Naive thymus-derived CD8-positive, alpha-beta T cell (primary cell): ENCODE measurements at regions not wholly inside any gene's neighbourhood (a gene's known extent, or its start where the extent isn't known, plus 50 kb on each side); places are given as distances from the start of the nearest gene placed in this dataset.
"Not testable (repeated sequence)": the region's sequence is repeated elsewhere in the genome, so short reads cannot be mapped to it uniquely, and the experiment has no call there.

Experiments
- ATAC-seq, 2 donors: fragments of 150-1000 bp; cut with Tn5 transposase in 1 of 2; sonication (Bioruptor Pico), chemical (Tn5 transposase) in 1 of 2; 1 replicate in 1 of 2; 2 replicates in 1 of 2; pipeline ENCODE4 v1.10.0; 2021; ENCODE audit warnings: mild to moderate bottlenecking in 2 of 2, moderate library complexity in 2 of 2
- POLR2A ChIA-PET: fragments of 350-600 bp; sonication (Branson Sonifier 250); formaldehyde crosslinking; loops from one replicate; lab custom pipeline; 2021; ENCODE audit warnings: antibody characterized with exemption; lab: Charles Lee
- DNase-seq, 10 donors: peaks; one replicate each; pipeline versions ENCODE4 v3.0.0 to v3.0.0-alpha.2; 2020 to 2022
- H3K27ac Mint-ChIP-seq, 10 donors: one replicate each; pipeline ENCODE4 v1.8.0; 2020 to 2022; ENCODE audit warnings: mild to moderate bottlenecking in 10 of 10, mixed read lengths in 10 of 10, moderate library complexity in 4 of 10, inconsistent platforms in 1 of 10
- H3K27me3 Mint-ChIP-seq, 5 donors: one replicate each; pipeline ENCODE4 v1.8.0; 2021 to 2022; ENCODE audit warnings: mixed read lengths in 5 of 5
- H3K36me3 Mint-ChIP-seq, 3 donors: one replicate each; pipeline ENCODE4 v1.8.0; 2020 to 2022; ENCODE audit warnings: mixed read lengths in 3 of 3, mild to moderate bottlenecking in 2 of 3, inconsistent platforms in 1 of 3
- H3K4me1 Mint-ChIP-seq, 4 donors: one replicate each; pipeline ENCODE4 v1.8.0; 2021 to 2022; ENCODE audit warnings: mixed read lengths in 4 of 4
- H3K4me3 Mint-ChIP-seq, 10 donors: one replicate each; pipeline ENCODE4 v1.8.0; 2020 to 2022; ENCODE audit warnings: mild to moderate bottlenecking in 10 of 10, mixed read lengths in 10 of 10, moderate library complexity in 6 of 10, inconsistent platforms in 1 of 10
- H3K9me3 Mint-ChIP-seq, 9 donors: one replicate each; pipeline ENCODE4 v1.8.0; 2020 to 2022; ENCODE audit warnings: mixed read lengths in 9 of 9, mild to moderate bottlenecking in 3 of 9, inconsistent platforms in 1 of 9, moderate library complexity in 1 of 9

DNA sequence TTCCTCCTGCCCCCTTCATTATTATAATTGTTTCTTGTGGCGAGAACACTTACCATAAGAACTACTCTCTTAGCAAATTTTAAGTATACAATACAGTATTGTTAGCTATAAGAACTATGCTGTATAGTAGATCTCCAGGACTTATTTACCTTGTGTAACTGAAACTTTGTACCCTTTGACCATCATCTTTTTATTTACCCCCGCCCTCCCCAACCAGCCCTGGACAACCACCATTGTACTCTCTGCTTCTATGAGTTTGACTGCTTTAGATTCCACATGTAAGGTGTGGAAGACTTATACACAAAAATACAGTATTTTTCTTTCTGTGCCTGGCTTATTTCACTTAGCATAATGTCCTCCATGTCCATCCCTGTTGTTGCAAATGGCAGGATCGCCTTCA lies 161.1 kb downstream of the PHF8 start:
- Mint-ChIP-seq H3K27ac (no peak overlapping the region), H3K4me3 (no peak overlapping the region), H3K36me3 (no peaks in the 10 kb centered on the region), H3K27me3 (peaks cover 0 to 9% (median 4%) of the 10 kb centered on the region in 5 donors), H3K4me1 (no peaks in the 10 kb centered on the region), H3K9me3 (peaks cover 0 to 5% (median 0%) of the 10 kb centered on the region in 9 donors)
- POLR2A ChIA-PET: no interaction called here
- DNase-seq (no peak), ATAC-seq (no peak)

DNA sequence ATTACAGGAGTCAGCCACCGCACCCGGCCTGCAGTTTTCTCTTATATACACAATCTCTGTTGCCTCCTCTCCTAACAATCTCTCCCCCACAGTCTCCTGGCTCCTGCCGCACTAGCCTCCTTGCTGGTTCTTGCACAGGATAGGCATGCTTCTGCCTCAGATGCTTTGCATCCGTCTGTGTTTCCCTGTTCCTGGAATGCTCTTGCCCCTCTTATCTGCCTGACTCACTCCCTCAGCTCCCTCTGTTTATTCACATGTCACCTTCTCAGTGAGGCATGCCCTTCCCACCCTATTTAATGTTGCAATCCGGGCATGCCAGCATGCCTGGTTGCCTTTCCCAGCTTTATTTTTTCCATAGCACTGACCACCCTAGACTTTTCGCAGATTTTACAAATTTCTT lies 161.9 kb downstream of the PHF8 start:
- no peaks in the 10 kb centered on the region for H3K4me1 Mint-ChIP-seq
- DNase-seq (no peak), ATAC-seq (no peak)
- peaks cover 0 to 9% (median 4%) of the 10 kb centered on the region in 5 donors for H3K27me3 Mint-ChIP-seq
- peaks cover 0 to under 1% (median 0%) of the 10 kb centered on the region in 3 donors for H3K36me3 Mint-ChIP-seq
- no peak overlapping the region for H3K27ac Mint-ChIP-seq
- no peak overlapping the region for H3K4me3 Mint-ChIP-seq
- peaks cover 0 to 10% (median 0%) of the 10 kb centered on the region in 9 donors for H3K9me3 Mint-ChIP-seq
- POLR2A ChIA-PET: no interaction called here

GRCh38 chrX:53880786-53881185 lies 163.5 kb downstream of the PHF8 start:
- ATAC-seq, H3K4me1 Mint-ChIP-seq, H3K27ac Mint-ChIP-seq, H3K27me3 Mint-ChIP-seq, H3K4me3 Mint-ChIP-seq, H3K36me3 Mint-ChIP-seq, POLR2A ChIA-PET, DNase-seq: not testable (repeated sequence)
- peaks cover 0 to 10% (median 2%) of the 10 kb centered on the region in 9 donors for H3K9me3 Mint-ChIP-seq

DNA sequence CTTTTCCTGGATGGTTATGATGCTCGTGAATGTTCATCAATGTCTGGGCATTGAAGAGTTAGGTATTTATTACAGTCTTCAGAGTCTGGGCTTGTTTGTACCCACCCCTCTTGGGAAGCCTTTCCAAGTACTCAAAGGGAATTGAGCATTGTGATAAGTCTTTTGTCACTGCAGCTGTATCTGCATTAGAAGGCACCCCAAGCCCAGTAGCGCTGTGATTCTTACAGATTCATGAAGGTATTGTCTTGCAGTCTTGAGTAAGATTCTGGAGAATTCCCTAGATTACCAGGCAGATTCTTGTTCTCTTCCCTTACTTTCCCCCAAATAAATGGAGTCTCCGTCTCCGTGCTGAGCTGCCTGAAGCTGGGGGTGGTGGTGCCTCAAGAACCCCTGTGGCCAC lies 173.4 kb upstream of the HUWE1 start:
- H3K27me3 Mint-ChIP-seq: peaks cover 0 to 27% (median 4%) of the 10 kb centered on the region in 5 donors
- H3K9me3 Mint-ChIP-seq: peaks cover 0 to 9% (median 0%) of the 10 kb centered on the region in 9 donors
- ATAC-seq (no peak), DNase-seq (no peak)
- H3K36me3 Mint-ChIP-seq: peaks cover 0 to under 1% (median 0%) of the 10 kb centered on the region in 3 donors
- POLR2A ChIA-PET: no interaction called here
- no peaks in the 10 kb centered on the region for H3K4me1 Mint-ChIP-seq
- H3K4me3 Mint-ChIP-seq: no peak overlapping the region
- H3K27ac Mint-ChIP-seq: no peak overlapping the region

DNA sequence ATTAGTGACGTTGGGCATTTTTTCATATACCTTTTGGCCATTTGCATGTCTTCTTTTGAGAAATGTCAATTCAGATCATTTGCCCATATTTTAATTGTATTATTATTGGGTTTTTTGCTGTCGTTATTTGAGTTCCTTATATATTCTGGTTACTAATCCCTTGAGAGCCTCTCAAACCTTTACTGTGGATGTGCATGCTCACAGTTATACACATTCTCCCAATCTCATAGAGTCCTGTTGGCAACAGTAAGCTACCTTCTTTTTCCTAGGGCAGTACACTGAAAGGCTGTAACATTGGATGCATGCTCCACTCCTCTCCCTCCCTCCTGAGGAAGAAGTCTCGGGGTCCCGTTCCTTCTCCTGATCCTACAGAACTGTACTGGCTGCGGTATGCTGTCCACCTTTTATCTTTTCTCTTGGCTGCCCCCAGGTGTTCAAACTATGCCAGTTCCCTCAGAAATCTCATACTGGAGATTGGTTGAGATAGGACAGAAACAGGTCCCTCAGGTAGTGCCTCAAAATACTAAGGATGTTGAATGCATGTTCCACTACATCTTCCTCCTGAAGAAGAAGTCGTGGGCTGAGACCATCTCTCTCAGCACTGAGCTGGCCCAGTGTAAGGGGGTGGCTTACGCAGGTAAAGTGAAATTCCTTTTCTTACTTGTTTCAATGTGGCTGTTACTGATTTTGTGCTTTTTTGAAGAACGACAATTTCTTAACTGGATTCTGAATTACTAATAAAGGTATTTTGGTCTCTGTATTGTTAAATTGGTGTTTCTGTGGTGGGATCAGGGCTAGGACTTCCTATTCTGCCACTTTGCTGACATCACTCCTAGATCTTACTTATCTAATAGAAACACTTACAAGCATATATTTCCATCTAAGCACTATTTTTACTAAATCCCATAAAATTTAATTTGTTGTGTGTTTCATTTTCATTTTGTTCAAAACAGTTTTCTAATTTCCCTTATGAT lies 145.4 kb upstream of the HUWE1 start:
- POLR2A ChIA-PET: no interaction called here
- DNase-seq (peak in 9 of 10 donors; percentile 3 to 61 (median 36)), ATAC-seq (peak; percentile 70 to 72)
- H3K36me3 Mint-ChIP-seq: no peaks in the 10 kb centered on the region
- peaks cover 2 to 6% (median 4%) of the 10 kb centered on the region in 4 donors for H3K4me1 Mint-ChIP-seq
- H3K27me3 Mint-ChIP-seq: no peaks in the 10 kb centered on the region
- H3K4me3 Mint-ChIP-seq: no peak overlapping the region
- no peak overlapping the region for H3K27ac Mint-ChIP-seq
- no peaks in the 10 kb centered on the region for H3K9me3 Mint-ChIP-seq

DNA sequence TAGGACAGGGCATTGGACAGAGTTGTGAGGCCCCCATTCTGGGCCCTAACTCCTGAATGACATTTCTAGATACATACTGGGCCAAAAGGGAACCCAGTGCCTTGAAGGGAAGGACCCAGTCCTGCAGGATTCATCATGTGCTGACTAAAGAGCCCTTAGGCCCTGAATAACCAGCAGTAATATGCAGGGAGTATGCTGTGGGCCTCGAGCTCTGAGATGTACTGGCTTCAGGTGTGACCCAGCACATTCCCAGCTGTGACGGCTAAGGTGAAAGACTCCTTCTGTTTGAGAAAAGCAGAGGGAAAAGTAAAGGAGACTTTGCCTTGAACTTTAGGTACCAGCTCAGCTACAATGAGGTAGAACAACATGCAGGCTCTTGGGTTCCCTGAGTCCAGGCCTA lies 138.2 kb upstream of the HUWE1 start:
- Mint-ChIP-seq H3K4me1 (no peaks in the 10 kb centered on the region), H3K36me3 (no peaks in the 10 kb centered on the region), H3K9me3 (no peaks in the 10 kb centered on the region), H3K4me3 (no peak overlapping the region), H3K27me3 (no peaks in the 10 kb centered on the region), H3K27ac (no peak overlapping the region)
- ATAC-seq: no peak
- POLR2A ChIA-PET: no interaction called here
- no peak for DNase-seq

- H3K36me3 Mint-ChIP-seq, H3K27me3 Mint-ChIP-seq, ATAC-seq, H3K4me1 Mint-ChIP-seq, H3K4me3 Mint-ChIP-seq, DNase-seq, H3K9me3 Mint-ChIP-seq, H3K27ac Mint-ChIP-seq, POLR2A ChIA-PET: not testable (repeated sequence)
These were observed 131.6 kb upstream of the HUWE1 start for GRCh38 chrX:53818115-53818514.

GRCh38 chrX:53817548-53817947 lies 131.0 kb upstream of the HUWE1 start:
- H3K27me3 Mint-ChIP-seq: no peaks in the 10 kb centered on the region
- no peaks in the 10 kb centered on the region for H3K36me3 Mint-ChIP-seq
- H3K27ac Mint-ChIP-seq: no peak overlapping the region
- H3K4me1 Mint-ChIP-seq: peaks cover 0 to 6% (median 0%) of the 10 kb centered on the region in 4 donors
- H3K9me3 Mint-ChIP-seq: no peaks in the 10 kb centered on the region
- ATAC-seq (no peak), DNase-seq (no peak)
- POLR2A ChIA-PET: no interaction called here
- H3K4me3 Mint-ChIP-seq: no peak overlapping the region

DNA sequence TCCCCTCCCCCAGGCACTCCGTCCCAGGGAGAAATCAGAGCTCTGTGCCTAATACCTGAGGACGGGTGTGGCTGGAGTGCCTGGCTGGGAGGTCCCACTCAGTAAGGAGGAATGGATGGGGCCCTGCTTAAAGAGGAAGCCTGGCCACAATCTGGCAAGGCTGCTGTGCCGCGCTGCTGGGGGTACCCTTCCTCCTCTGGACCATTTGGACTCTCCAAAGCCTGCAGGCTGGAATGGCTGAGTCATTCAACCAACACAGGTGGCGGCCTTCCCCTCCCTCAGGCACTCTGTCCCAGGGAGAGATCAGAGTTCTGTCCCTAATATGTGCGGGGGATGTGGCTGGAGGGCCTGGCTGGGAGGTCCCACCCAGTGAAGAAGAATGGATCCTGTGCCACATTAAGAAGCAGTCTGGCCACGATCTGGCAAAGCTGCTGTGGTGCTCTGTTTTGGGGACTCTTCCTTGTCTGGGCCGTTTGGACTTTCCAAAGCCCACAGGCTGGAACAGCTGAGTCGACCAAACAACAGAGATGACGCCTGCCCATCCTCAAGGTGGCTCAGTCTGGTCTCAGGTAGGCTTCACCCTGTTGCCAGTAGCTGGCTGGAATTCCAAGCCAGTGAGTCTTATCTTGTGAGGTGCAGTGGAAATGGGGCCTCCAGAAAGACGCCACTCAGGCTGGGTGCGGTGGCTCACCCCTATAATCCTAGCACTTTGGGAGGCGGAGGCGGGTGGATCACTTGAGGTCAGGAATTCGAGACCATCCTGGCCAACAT lies 127.3 kb upstream of the HUWE1 start:
- ATAC-seq: no peak
- Mint-ChIP-seq H3K4me3 (no peak overlapping the region), H3K4me1 (peaks cover 0 to 6% (median 0%) of the 10 kb centered on the region in 4 donors), H3K9me3 (no peaks in the 10 kb centered on the region), H3K27me3 (no peaks in the 10 kb centered on the region), H3K27ac (no peak overlapping the region), H3K36me3 (no peaks in the 10 kb centered on the region)
- POLR2A ChIA-PET: no interaction called here
- no peak for DNase-seq

DNA sequence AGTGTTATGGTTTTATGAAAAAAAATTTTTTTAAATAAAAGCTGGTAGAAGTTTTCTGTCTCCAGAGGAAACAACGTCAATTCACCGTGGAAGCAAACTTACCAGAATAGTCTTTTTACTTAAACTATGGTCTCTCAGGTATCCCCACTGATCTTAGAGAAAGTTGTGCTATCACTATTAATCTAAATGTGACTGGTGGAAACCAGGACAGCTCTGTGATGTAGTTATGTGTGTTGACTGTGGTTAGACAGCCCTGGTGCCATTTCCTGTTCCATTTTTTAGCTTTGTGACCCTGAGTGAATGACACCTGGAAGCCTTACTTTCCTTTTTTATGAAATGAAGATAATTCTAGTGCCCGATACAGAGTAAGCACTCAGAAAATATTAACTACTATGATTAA lies 111.8 kb upstream of the HUWE1 start:
- Mint-ChIP-seq H3K4me1 (peaks cover 6 to 11% (median 8%) of the 10 kb centered on the region in 4 donors), H3K27me3 (no peaks in the 10 kb centered on the region), H3K4me3 (no peak overlapping the region), H3K9me3 (peaks cover 0 to 16% (median 3%) of the 10 kb centered on the region in 9 donors), H3K36me3 (peaks cover 0 to 7% (median 0%) of the 10 kb centered on the region in 3 donors), H3K27ac (no peak overlapping the region)
- DNase-seq (no peak), ATAC-seq (no peak)
- POLR2A ChIA-PET: no interaction called here

- H3K27me3 Mint-ChIP-seq: no peaks in the 10 kb centered on the region
- H3K4me3 Mint-ChIP-seq: no peak overlapping the region
- POLR2A ChIA-PET: no interaction called here
- no peak for ATAC-seq
- peaks cover 6 to 11% (median 8%) of the 10 kb centered on the region in 4 donors for H3K4me1 Mint-ChIP-seq
- peak overlapping the region in 1 of 10 donors; percentile 79 for H3K27ac Mint-ChIP-seq
- no peak for DNase-seq
- H3K36me3 Mint-ChIP-seq: no peaks in the 10 kb centered on the region
- H3K9me3 Mint-ChIP-seq: peaks cover 0 to 16% (median 3%) of the 10 kb centered on the region in 9 donors
These were observed 109.1 kb upstream of the HUWE1 start for GRCh38 chrX:53795576-53795975.

DNA sequence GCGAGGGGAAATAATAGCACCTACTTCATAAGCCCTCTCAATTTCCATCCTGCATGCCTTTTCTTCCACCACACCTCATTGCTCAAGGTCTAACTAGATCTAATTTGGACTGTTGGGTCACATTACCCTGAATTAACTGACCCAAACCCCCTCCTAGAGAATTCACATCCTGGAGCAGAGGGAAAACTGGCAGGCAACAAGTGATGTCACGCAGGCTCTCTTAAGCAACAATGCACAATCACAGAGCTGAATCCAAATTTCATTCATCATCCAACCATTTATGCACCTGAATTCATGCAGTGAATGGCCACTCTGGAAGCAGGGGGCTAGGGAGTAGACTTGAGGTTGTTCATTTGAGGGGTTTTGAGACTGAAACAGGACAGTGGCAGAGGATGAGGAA lies 107.7 kb upstream of the HUWE1 start:
- no peaks in the 10 kb centered on the region for H3K27me3 Mint-ChIP-seq
- H3K9me3 Mint-ChIP-seq: peaks cover 0 to 4% (median 0%) of the 10 kb centered on the region in 9 donors
- no peaks in the 10 kb centered on the region for H3K36me3 Mint-ChIP-seq
- POLR2A ChIA-PET: no interaction called here
- DNase-seq: no peak
- H3K27ac Mint-ChIP-seq: no peak overlapping the region
- peaks cover 6 to 11% (median 9%) of the 10 kb centered on the region in 4 donors for H3K4me1 Mint-ChIP-seq
- H3K4me3 Mint-ChIP-seq: no peak overlapping the region
- ATAC-seq: no peak

DNA sequence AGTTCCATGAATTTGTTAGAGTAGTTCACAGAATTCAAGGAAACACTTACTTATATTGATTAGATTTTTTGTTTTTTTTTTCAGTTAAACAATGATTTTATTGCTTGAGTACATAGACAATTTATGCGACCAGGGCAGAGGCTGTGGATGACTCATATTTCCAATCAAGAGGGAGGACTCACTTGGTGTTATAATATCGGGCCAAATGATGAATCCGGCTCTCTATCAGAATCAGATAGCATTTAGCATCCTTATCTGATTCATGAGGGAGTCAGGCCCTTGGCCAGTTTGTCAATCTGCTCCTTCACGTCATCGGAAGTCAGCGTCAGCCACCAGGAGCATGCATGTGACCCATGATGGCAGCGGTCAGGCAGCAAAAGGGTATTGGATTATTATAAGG lies 82.3 kb upstream of the HUWE1 start:
- Mint-ChIP-seq H3K4me3 (no peak overlapping the region), H3K9me3 (peaks cover 0 to 5% (median 0%) of the 10 kb centered on the region in 9 donors), H3K36me3 (peaks cover 0 to 3% (median 3%) of the 10 kb centered on the region in 3 donors), H3K27me3 (no peaks in the 10 kb centered on the region), H3K27ac (no peak overlapping the region), H3K4me1 (no peaks in the 10 kb centered on the region)
- no peak for DNase-seq
- no peak for ATAC-seq
- POLR2A ChIA-PET: no interaction called here
